DND-41 (cell line): ENCODE measurements at regions not wholly inside any gene's neighbourhood (a gene's known extent, or its start where the extent isn't known, plus 50 kb on each side); places are given as distances from the start of the nearest gene placed in this dataset.

Source experiments
- CTCF ChIP-seq: IDR thresholded peaks from 2 replicates; pipeline ENCODE4 v1.5.1; 2012; ENCODE audit warnings: borderline replicate concordance, low read length, moderate library complexity, mild to moderate bottlenecking; ENCODE audit not compliant: poor library complexity, severe bottlenecking; ENCODE audit errors: extremely low read depth
- EZH2 ChIP-seq: IDR thresholded peaks from 3 replicates; pipeline ENCODE4 v1.6.1; 2012; ENCODE audit warnings: borderline replicate concordance, low read depth, mild to moderate bottlenecking, moderate library complexity, low read length, inconsistent platforms; ENCODE audit not compliant: severe bottlenecking

GRCh38 chr3:71951842-71952241 lies 166.9 kb upstream of the PROK2 start:
- TF ChIP-seq CTCF: no peak
- TF ChIP-seq EZH2: no peak
